Mucosa of descending colon (tissue), 3 donors: ENCODE measurements at regions not wholly inside any gene's neighbourhood (a gene's known extent, or its start where the extent isn't known, plus 50 kb on each side); places are given as distances from the start of the nearest gene placed in this dataset.

Source experiments
- ATAC-seq: fragments of 200-7000 bp; cut with Tn5 transposase; one replicate; pipeline ENCODE4 v1.9.1; 2020; ENCODE audit warnings: mild to moderate bottlenecking, moderate library complexity
- DNase-seq, 3 donors: peaks; one replicate each; pipeline ENCODE4 v3.0.0-alpha.2; 2020
- H3K36me3 ChIP-seq: fragments of 200-600 bp; one replicate; pipeline ENCODE4 v1.8.0; 2021; ENCODE audit warnings: low read depth, mild to moderate bottlenecking
- H3K4me1 ChIP-seq: fragments of 200-600 bp; one replicate; pipeline ENCODE4 v1.8.0; 2021; ENCODE audit warnings: low read depth, mild to moderate bottlenecking
- H3K4me3 ChIP-seq: fragments of 200-600 bp; one replicate; pipeline ENCODE4 v1.8.0; 2021; ENCODE audit warnings: mild to moderate bottlenecking
- H3K9me3 ChIP-seq: fragments of 200-600 bp; one replicate; pipeline ENCODE4 v1.8.0; 2021; ENCODE audit warnings: mild to moderate bottlenecking
- intact Hi-C, 2 donors: fragments of 100-400 bp; cut with DNase I in 1 of 2; cut with micrococcal nuclease in 1 of 2; formaldehyde crosslinking; loops; one replicate each; pipeline versions ENCODE4 v1.11.0 to v1.11.1; 2022; cut with DNase I, micrococcal nuclease
- TF ChIP-seq, protein P1 (sequence below): fragments of 200-600 bp; IDR thresholded peaks from one replicate; pipeline ENCODE4 v1.8.0; 2022; ENCODE audit warnings: antibody characterized with exemption, mild to moderate bottlenecking
- donor health status: DM: no; HTN: no; CAD: no; lungs with moderate emphysema.
- donor health status: DM: no; HTN: no; CAD: no.
- donor health status: DM: no; HTN: yes; CAD: no.

DNA sequence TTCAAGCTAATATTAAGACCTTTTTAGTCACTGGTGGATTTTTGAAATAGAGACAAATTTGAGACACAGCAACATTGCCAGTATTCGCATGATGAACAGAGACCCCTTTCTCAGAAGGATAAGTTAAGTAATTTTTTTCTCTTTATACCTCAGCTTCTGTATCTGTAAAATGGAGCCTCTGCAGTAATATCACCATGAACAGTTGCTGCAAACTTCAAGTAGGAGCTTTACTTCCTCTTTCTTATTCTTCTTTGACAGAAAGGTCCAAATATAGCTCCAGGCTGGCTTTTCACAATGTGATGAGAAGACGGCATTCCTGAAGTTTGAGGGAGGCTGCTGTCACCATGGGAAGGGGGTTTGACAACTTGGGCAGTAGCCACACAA, 158.7 kb downstream of the TDRD15 start:
- intact Hi-C loops: no loop called here
- H3K4me3 ChIP-seq: no peak overlapping the region
- TF ChIP-seq, protein P1, sequence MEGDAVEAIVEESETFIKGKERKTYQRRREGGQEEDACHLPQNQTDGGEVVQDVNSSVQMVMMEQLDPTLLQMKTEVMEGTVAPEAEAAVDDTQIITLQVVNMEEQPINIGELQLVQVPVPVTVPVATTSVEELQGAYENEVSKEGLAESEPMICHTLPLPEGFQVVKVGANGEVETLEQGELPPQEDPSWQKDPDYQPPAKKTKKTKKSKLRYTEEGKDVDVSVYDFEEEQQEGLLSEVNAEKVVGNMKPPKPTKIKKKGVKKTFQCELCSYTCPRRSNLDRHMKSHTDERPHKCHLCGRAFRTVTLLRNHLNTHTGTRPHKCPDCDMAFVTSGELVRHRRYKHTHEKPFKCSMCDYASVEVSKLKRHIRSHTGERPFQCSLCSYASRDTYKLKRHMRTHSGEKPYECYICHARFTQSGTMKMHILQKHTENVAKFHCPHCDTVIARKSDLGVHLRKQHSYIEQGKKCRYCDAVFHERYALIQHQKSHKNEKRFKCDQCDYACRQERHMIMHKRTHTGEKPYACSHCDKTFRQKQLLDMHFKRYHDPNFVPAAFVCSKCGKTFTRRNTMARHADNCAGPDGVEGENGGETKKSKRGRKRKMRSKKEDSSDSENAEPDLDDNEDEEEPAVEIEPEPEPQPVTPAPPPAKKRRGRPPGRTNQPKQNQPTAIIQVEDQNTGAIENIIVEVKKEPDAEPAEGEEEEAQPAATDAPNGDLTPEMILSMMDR: no peak
- H3K36me3 ChIP-seq: no peaks in the 10 kb centered on the region
- H3K4me1 ChIP-seq: no peaks in the 10 kb centered on the region
- DNase-seq (no peak), ATAC-seq (no peak)
- H3K9me3 ChIP-seq: no peaks in the 10 kb centered on the region

DNA sequence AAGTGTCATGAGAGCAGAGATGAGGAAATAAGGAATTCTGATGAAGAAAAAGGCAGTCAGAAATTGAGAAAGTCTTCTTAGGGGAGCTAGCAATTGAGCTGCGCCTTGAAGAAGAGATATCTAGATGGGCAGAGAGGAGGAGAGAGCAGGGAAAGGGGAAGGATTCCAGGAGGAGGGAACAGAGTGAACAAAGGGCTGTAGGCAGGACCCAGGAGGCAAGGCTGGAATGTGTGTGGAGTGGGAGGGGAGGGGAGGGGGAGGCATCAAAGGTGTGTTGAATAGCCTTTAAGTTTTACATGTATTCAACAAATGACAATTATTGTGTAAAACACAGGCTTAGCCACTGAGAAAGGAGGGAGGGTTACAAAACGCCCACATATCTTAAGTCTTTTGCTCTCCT, 164.5 kb downstream of the TDRD15 start:
- H3K9me3 ChIP-seq: no peaks in the 10 kb centered on the region
- no peak overlapping the region for H3K4me3 ChIP-seq
- DNase-seq (no peak), ATAC-seq (no peak)
- TF ChIP-seq, protein P1: no peak
- no peaks in the 10 kb centered on the region for H3K4me1 ChIP-seq
- no peaks in the 10 kb centered on the region for H3K36me3 ChIP-seq
- intact Hi-C loops: no loop called here

DNA sequence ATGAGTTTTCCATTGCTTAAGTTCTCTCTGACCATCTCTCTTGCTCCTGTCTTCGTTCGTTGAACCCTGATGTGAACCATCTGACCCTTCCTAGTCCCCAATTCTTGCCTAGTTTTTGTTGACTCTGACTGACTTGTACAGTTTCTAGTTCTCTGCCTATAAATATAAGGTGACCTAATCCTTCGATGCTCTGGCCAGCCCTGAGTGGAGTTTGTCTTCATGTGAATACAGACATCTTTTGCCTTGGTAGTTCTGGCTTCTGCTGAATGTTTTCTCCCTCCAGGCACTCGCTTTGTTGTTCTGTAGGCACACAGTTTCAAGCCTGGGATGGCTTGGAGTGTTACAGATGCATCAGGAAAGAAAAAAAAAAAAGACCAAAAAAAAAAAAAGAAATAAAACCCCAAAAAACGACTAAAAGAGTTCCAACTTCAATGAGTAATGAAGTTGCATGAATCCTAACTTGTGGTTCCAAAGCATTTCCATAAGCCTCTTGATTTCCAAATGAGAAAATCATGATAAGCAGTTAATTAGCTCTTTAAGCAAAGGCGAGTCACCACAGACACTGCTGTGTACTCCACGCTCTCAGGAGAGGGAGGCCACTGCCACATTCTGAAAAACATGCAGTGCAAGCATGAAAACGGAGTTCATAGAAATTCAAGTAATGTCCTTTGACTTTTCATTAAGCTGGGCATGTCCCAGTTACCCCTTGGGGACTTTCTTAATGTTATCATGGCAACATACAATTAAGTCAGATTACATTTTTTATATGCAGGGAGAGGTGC, 165.2 kb downstream of the TDRD15 start:
- DNase-seq (no peak), ATAC-seq (no peak)
- Histone ChIP-seq H3K4me3 (no peak overlapping the region), H3K36me3 (no peaks in the 10 kb centered on the region), H3K4me1 (no peaks in the 10 kb centered on the region), H3K9me3 (no peaks in the 10 kb centered on the region)
- TF ChIP-seq, protein P1: no peak
- intact Hi-C loops: no loop called here

DNA sequence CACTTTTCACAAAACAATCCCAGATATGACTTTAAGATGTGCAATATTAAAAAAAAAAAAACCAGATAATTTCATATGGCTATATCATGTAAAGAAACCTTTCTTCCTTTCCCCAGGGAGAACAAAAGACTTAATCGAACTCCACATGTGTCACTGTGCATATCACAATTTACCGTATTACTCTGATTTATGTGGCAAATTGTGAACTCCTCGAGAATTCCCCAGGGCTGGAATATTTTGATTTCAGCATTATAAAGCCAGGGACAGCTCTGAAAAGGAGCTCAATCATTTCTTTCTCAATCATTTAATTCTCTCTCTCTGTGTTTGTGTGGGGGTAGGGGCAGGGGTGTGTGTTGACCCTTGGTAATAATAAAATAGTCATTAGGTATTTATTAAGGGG, 165.8 kb downstream of the TDRD15 start:
- H3K4me3 ChIP-seq: no peak overlapping the region
- ATAC-seq (no peak), DNase-seq (no peak)
- intact Hi-C loops: no loop called here
- no peaks in the 10 kb centered on the region for H3K36me3 ChIP-seq
- TF ChIP-seq, protein P1: no peak
- no peaks in the 10 kb centered on the region for H3K9me3 ChIP-seq
- H3K4me1 ChIP-seq: no peaks in the 10 kb centered on the region

DNA sequence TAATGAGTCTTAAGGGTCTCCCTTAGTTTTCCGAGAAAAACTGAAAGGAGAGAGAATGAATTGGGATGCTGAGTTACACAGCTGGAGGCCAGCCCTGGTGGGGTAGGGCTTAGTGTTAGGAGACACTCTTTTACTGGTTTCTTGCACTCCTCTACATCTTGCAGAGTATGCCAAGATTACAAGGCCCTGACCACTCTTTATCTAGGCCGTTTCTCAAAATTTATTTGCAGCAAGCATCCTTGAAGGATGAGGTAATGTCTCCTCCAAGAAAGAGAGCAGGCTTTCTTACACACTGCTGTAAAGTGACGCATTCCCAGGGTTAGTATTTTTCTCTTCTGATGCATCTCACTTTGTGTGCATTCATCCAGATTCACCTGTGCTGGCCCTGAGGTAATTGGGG, 166.2 kb downstream of the TDRD15 start:
- ATAC-seq (no peak), DNase-seq (no peak)

More for the DNA sequence above, 166.2 kb downstream of the TDRD15 start:
- no peaks in the 10 kb centered on the region for H3K36me3 ChIP-seq
- no peaks in the 10 kb centered on the region for H3K4me1 ChIP-seq
- no peak overlapping the region for H3K4me3 ChIP-seq
- no peaks in the 10 kb centered on the region for H3K9me3 ChIP-seq
- intact Hi-C loops: no loop called here
- TF ChIP-seq, protein P1: no peak
